ENCODE measurements at regions not wholly inside any gene's neighbourhood (a gene's known extent, or its start where the extent isn't known, plus 50 kb on each side); places are given as distances from the start of the nearest gene placed in this dataset.

DNA sequence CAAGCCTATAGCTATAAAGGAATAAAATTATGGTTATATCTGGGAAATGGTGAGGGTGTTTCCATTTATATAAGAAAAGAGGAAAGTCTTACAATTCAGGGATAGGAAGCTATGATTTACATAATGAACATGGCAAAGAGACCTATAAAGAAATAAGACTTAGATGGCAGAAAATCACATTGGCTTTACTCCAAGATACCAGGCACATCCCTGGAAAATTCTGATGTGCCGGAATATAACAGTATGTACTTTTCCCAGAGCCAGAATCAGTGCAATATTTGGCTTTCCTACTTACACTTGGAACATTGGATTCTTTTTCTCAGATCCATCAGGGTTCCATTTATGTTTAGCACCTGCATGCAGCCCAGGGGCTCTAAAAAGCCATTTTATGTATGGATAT is 357.8 kb downstream of the CETN3 start:
- TF ChIP-seq POLR2A (IDR thresholded peaks at IDR 0.05), result no peak
- TF ChIP-seq, protein P1, sequence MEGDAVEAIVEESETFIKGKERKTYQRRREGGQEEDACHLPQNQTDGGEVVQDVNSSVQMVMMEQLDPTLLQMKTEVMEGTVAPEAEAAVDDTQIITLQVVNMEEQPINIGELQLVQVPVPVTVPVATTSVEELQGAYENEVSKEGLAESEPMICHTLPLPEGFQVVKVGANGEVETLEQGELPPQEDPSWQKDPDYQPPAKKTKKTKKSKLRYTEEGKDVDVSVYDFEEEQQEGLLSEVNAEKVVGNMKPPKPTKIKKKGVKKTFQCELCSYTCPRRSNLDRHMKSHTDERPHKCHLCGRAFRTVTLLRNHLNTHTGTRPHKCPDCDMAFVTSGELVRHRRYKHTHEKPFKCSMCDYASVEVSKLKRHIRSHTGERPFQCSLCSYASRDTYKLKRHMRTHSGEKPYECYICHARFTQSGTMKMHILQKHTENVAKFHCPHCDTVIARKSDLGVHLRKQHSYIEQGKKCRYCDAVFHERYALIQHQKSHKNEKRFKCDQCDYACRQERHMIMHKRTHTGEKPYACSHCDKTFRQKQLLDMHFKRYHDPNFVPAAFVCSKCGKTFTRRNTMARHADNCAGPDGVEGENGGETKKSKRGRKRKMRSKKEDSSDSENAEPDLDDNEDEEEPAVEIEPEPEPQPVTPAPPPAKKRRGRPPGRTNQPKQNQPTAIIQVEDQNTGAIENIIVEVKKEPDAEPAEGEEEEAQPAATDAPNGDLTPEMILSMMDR (IDR thresholded peaks at IDR 0.05), result no peak
